SK-N-MC (cell line): ENCODE measurements at regions not wholly inside any gene's neighbourhood (a gene's known extent, or its start where the extent isn't known, plus 50 kb on each side); places are given as distances from the start of the nearest gene placed in this dataset.

ENCODE experiments used
- EZH2 ChIP-seq: fragments of 200-600 bp; sonication (generic); IDR thresholded peaks from one replicate; pipeline ENCODE4 v1.6.1; 2017; ENCODE audit warnings: antibody characterized with exemption
- FOXP2 ChIP-seq: optimal IDR thresholded peaks from 2 replicates; pipeline ENCODE3; 2011; ENCODE audit warnings: mild to moderate bottlenecking, moderate library complexity; ENCODE audit not compliant: insufficient read depth; ENCODE audit errors: extremely low read length, control extremely low read depth
- POLR2AphosphoS5 ChIP-seq: IDR thresholded peaks from 2 replicates; pipeline ENCODE4 v1.6.1; 2012; ENCODE audit warnings: mild to moderate bottlenecking, low read depth, low read length, borderline replicate concordance

DNA sequence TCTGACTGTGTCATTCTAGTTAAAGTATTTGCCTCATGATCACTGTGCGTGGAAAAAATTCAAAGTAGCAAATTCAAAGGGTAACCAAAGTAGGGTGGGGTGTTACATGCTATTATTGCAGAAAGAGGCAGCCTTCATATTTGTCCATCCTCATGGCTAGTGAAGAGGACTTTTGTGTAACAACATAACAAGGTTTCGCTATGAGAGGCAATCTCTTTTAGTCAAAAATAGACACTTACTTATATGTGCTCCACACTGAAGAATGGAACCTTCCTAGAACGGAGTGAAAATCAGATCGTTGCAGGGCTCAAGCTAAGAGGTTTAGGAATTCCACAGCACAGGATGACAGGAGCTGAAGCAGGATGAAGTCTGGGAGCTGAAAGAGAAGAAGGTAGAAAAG is 345.1 kb upstream of the CBLB start:
- no peak for TF ChIP-seq EZH2
- no peak for TF ChIP-seq POLR2AphosphoS5
- no peak for TF ChIP-seq FOXP2
